HEK293 (cell line): ENCODE measurements at regions not wholly inside any gene's neighbourhood (a gene's known extent, or its start where the extent isn't known, plus 50 kb on each side); places are given as distances from the start of the nearest gene placed in this dataset.

ENCODE experiments used
- CTCF ChIA-PET: fragments of 350-600 bp; formaldehyde crosslinking; extraction: SDS; loops from one replicate; lab custom pipeline; 2021; ENCODE audit warnings: antibody characterized with exemption; lab: Yijun Ruan, JAX
- POLR2A ChIA-PET: fragments of 300-600 bp; formaldehyde crosslinking; extraction: SDS; loops from one replicate; lab custom pipeline; 2020; ENCODE audit warnings: antibody characterized with exemption, inconsistent platforms; lab: Yijun Ruan, JAX
- H3K27ac ChIP-seq: fragments of 200-500 bp; sonication (Bioruptor generic); 2 replicates; pipeline ENCODE4 v1.5.1; 2014; ENCODE audit warnings: low read depth, low read length, control low read depth, inconsistent platforms; ENCODE audit errors: extremely low read depth
- H3K36me3 ChIP-seq, 2 experiments: fragments of 200-500 bp in 1 of 2; sonication (Bioruptor generic) in 1 of 2; 1 replicate in 1 of 2; 2 replicates in 1 of 2; pipeline ENCODE4 v1.5.1; 2014 to 2017; ENCODE audit warnings: inconsistent platforms in 2 of 2, low read length in 2 of 2; ENCODE audit not compliant: control insufficient read depth in 2 of 2, insufficient read depth in 1 of 2
- H3K4me1 ChIP-seq: fragments of 200-500 bp; sonication (Bioruptor generic); 2 replicates; pipeline ENCODE4 v1.5.1; 2014; ENCODE audit warnings: mild to moderate bottlenecking, low read length, inconsistent platforms; ENCODE audit not compliant: control insufficient read depth, insufficient read depth
- H3K4me3 ChIP-seq: 2 replicates; pipeline ENCODE4 v1.5.1; 2011; ENCODE audit warnings: low read depth, mild to moderate bottlenecking, control low read depth, low read length, moderate library complexity
- H3K9me3 ChIP-seq: fragments of 200-500 bp; sonication (Bioruptor generic); 2 replicates; pipeline ENCODE4 v1.5.1; 2014; ENCODE audit warnings: low read depth, low read length, inconsistent platforms; ENCODE audit not compliant: control insufficient read depth, insufficient read depth
- FEZF1 ChIP-seq: fragments of 450-650 bp; formaldehyde crosslinking; IDR thresholded peaks from 2 replicates; pipeline ENCODE4 v1.5.1; 2016; ENCODE audit warnings: missing biosample characterization, missing genetic modification characterization
- IKZF3 ChIP-seq: fragments of 450-650 bp; IDR thresholded peaks from 2 replicates; pipeline ENCODE4 v1.5.0; 2018; ENCODE audit warnings: missing biosample characterization, mild to moderate bottlenecking, missing genetic modification characterization, moderate library complexity
- KLF10 ChIP-seq: fragments of 450-650 bp; IDR thresholded peaks from 2 replicates; pipeline ENCODE4 v1.5.1; 2018; ENCODE audit warnings: missing biosample characterization, mild to moderate bottlenecking, missing genetic modification characterization
- OSR2 ChIP-seq: fragments of 450-650 bp; formaldehyde crosslinking; IDR thresholded peaks from 2 replicates; pipeline ENCODE4 v1.5.1; 2016; ENCODE audit warnings: missing biosample characterization, missing genetic modification characterization
- OVOL3 ChIP-seq: fragments of 450-650 bp; formaldehyde crosslinking; IDR thresholded peaks from 2 replicates; pipeline ENCODE4 v1.5.1; 2016; ENCODE audit warnings: missing biosample characterization, missing genetic modification characterization
- PRDM1 ChIP-seq: fragments of 450-650 bp; formaldehyde crosslinking; IDR thresholded peaks from 2 replicates; pipeline ENCODE4; 2016; ENCODE audit warnings: missing biosample characterization, missing genetic modification characterization
- TCF7L2 ChIP-seq: IDR thresholded peaks from 2 replicates; pipeline ENCODE4 v1.6.1; 2011; ENCODE audit warnings: low read depth, mild to moderate bottlenecking, inconsistent platforms, low read length, moderate library complexity, borderline replicate concordance
- ZNF138 ChIP-seq: fragments of 450-650 bp; formaldehyde crosslinking; IDR thresholded peaks from 2 replicates; pipeline ENCODE4 v1.5.1; 2016; ENCODE audit warnings: missing biosample characterization, missing genetic modification characterization, borderline replicate concordance
- ZNF140 ChIP-seq: fragments of 450-650 bp; formaldehyde crosslinking; IDR thresholded peaks from 2 replicates; pipeline ENCODE4 v1.5.1; 2016; ENCODE audit warnings: missing biosample characterization, missing genetic modification characterization
- ZNF155 ChIP-seq: fragments of 450-650 bp; formaldehyde crosslinking; IDR thresholded peaks from 2 replicates; pipeline ENCODE4 v1.5.1; 2016; ENCODE audit warnings: missing biosample characterization, missing genetic modification characterization
- ZNF366 ChIP-seq: fragments of 450-650 bp; formaldehyde crosslinking; conservative IDR thresholded peaks from 2 replicates; pipeline ENCODE4 v1.5.1; 2016; ENCODE audit warnings: missing biosample characterization, missing genetic modification characterization
- ZNF404 ChIP-seq: fragments of 450-650 bp; formaldehyde crosslinking; IDR thresholded peaks from 2 replicates; pipeline ENCODE4 v1.5.1; 2017; ENCODE audit warnings: missing biosample characterization, missing genetic modification characterization
- ZNF529 ChIP-seq: fragments of 450-650 bp; formaldehyde crosslinking; IDR thresholded peaks from 2 replicates; pipeline ENCODE4 v1.5.1; 2017; ENCODE audit warnings: missing genetic modification characterization, missing biosample characterization; ENCODE audit not compliant: insufficient replicate concordance
- ZNF548 ChIP-seq: fragments of 450-650 bp; formaldehyde crosslinking; IDR thresholded peaks from 2 replicates; pipeline ENCODE4 v1.5.1; 2016; ENCODE audit warnings: missing biosample characterization, missing genetic modification characterization
- ZNF610 ChIP-seq: fragments of 450-650 bp; formaldehyde crosslinking; IDR thresholded peaks from 2 replicates; pipeline ENCODE4 v1.5.1; 2016; ENCODE audit warnings: missing biosample characterization, missing genetic modification characterization, borderline replicate concordance
- ZNF677 ChIP-seq: fragments of 450-650 bp; IDR thresholded peaks from 2 replicates; pipeline ENCODE4 v1.5.0; 2018; ENCODE audit warnings: missing biosample characterization, mild to moderate bottlenecking, missing genetic modification characterization, moderate library complexity
- TF ChIP-seq, protein P1 (sequence below): fragments of 450-650 bp; formaldehyde crosslinking; IDR thresholded peaks from 2 replicates; pipeline ENCODE4 v1.5.1; 2016; ENCODE audit warnings: missing biosample characterization, missing genetic modification characterization
- TF ChIP-seq, protein P2 (sequence below): fragments of 450-650 bp; formaldehyde crosslinking; IDR thresholded peaks from 2 replicates; pipeline ENCODE4 v1.5.1; 2016; ENCODE audit warnings: missing biosample characterization, missing genetic modification characterization
- TF ChIP-seq, protein P3 (sequence below): fragments of 450-650 bp; IDR thresholded peaks from 2 replicates; pipeline ENCODE4 v1.5.1; 2018; ENCODE audit warnings: missing biosample characterization, missing genetic modification characterization
- TF ChIP-seq, protein P4 (sequence below): fragments of 450-650 bp; IDR thresholded peaks from 2 replicates; pipeline ENCODE4 v1.5.1; 2018; ENCODE audit warnings: missing biosample characterization, mild to moderate bottlenecking, missing genetic modification characterization
- TF ChIP-seq, protein P5 (sequence below): fragments of 450-650 bp; formaldehyde crosslinking; IDR thresholded peaks from 2 replicates; pipeline ENCODE4 v1.5.1; 2017; ENCODE audit warnings: missing biosample characterization, missing genetic modification characterization

DNA sequence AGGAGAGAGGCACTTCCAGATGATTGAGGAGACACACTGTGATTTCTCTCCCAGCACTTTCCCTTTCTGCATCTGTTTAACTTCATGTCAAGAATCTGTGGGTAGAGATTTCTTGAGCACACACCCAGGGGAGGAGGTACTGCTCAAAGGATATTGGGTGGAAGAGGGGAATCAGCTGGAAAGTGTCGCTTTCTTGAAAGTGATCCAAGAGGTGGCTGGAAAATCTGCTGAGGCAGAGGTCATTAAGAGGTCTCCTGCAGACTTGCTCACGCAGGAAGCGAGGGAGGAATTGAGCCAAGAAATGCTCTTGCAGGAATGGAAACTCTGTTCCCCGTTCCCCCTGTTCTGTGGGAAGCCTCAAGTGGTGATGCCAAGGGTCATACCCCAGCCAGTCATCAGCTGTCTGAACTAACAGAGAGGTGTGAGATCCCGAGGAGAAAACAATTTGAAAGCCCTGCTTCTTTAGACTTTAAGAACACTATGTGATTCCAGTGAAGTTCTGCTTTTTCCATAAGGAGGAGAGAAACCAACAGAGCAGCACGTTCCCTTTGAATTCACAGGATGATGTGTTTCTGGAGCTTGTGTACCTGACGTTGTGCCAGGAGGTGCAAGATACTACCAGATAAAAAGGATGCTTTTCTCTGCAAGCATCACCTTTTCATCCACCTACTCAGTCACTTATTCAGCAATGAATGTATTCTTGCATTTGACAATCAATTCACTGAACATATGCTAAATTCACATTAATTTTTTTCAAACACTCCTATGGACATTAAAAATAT is 163.4 kb upstream of the GPR12 start:
- ChIA-PET CTCF (interaction anchor here (1.0 kb wide), 1 partner anchor 111 kb away, joined by 3 read pairs; no protein-coding TSS in a partner anchor), POLR2A (no interaction called here)
- TF ChIP-seq PRDM1 (tag by site-specific recombination) (peak; percentile 66), OVOL3 (no peak), ZNF404 (tag by site-specific recombination) (no peak), IKZF3 (tag by site-specific recombination) (no peak), ZNF366 (tag by site-specific recombination) (no peak)
- TF ChIP-seq, protein P1, sequence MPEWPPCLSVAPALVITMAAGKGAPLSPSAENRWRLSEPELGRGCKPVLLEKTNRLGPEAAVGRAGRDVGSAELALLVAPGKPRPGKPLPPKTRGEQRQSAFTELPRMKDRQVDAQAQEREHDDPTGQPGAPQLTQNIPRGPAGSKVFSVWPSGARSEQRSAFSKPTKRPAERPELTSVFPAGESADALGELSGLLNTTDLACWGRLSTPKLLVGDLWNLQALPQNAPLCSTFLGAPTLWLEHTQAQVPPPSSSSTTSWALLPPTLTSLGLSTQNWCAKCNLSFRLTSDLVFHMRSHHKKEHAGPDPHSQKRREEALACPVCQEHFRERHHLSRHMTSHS (tag by site-specific recombination) = no peak
- Histone ChIP-seq H3K36me3 (no peaks in the 10 kb centered on the region), H3K27ac (no peak overlapping the region), H3K4me3 (no peak overlapping the region), H3K4me1 (0 out of 2 replicates have a peak, but pooled peaks cover 2% of the 10 kb centered on the region), H3K9me3 (no peaks in the 10 kb centered on the region)

DNA sequence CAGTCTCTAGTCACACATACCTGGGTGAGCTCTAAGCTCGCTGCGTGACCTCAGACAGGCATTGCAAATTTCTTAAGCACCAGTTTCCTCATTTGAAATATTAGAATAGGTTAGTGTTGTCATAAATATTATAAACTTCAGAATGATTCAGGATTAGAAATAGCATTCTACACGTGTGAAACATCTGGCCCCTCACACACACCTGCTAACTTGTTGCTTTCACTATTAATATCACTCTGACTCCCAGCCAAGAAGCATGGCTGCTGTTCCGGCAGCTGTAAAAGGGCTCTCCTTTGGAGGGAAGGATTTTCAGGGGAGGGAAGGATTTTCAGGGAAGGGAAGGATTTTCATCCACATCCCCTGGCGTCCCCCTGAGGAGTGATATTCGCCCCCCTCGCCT is 161.3 kb upstream of the GPR12 start:
- Histone ChIP-seq H3K4me3 (no peak overlapping the region), H3K4me1 (0 out of 2 replicates have a peak, but pooled peaks cover 2% of the 10 kb centered on the region), H3K9me3 (no peaks in the 10 kb centered on the region)
- POLR2A ChIA-PET = no interaction called here
- CTCF ChIA-PET = interaction anchor here (0.6 kb wide), 1 partner anchor 393 kb away, joined by 3 read pairs; no protein-coding TSS in a partner anchor
- TF ChIP-seq OSR2 (no peak), ZNF155 (tag by site-specific recombination) (no peak), ZNF610 (tag by site-specific recombination) (no peak), ZNF140 (no peak), ZNF529 (no peak), ZNF548 (tag by site-specific recombination) (no peak), ZNF677 (tag by site-specific recombination) (no peak), KLF10 (tag by site-specific recombination) (no peak), TCF7L2 (no peak), FEZF1 (no peak), ZNF138 (tag by site-specific recombination) (no peak)
- TF ChIP-seq, protein P2, sequence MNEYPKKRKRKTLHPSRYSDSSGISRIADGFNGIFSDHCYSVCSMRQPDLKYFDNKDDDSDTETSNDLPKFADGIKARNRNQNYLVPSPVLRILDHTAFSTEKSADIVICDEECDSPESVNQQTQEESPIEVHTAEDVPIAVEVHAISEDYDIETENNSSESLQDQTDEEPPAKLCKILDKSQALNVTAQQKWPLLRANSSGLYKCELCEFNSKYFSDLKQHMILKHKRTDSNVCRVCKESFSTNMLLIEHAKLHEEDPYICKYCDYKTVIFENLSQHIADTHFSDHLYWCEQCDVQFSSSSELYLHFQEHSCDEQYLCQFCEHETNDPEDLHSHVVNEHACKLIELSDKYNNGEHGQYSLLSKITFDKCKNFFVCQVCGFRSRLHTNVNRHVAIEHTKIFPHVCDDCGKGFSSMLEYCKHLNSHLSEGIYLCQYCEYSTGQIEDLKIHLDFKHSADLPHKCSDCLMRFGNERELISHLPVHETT (tag by site-specific recombination) = no peak
- TF ChIP-seq, protein P3, sequence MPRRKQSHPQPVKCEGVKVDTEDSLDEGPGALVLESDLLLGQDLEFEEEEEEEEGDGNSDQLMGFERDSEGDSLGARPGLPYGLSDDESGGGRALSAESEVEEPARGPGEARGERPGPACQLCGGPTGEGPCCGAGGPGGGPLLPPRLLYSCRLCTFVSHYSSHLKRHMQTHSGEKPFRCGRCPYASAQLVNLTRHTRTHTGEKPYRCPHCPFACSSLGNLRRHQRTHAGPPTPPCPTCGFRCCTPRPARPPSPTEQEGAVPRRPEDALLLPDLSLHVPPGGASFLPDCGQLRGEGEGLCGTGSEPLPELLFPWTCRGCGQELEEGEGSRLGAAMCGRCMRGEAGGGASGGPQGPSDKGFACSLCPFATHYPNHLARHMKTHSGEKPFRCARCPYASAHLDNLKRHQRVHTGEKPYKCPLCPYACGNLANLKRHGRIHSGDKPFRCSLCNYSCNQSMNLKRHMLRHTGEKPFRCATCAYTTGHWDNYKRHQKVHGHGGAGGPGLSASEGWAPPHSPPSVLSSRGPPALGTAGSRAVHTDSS = no peak
- TF ChIP-seq, protein P4, sequence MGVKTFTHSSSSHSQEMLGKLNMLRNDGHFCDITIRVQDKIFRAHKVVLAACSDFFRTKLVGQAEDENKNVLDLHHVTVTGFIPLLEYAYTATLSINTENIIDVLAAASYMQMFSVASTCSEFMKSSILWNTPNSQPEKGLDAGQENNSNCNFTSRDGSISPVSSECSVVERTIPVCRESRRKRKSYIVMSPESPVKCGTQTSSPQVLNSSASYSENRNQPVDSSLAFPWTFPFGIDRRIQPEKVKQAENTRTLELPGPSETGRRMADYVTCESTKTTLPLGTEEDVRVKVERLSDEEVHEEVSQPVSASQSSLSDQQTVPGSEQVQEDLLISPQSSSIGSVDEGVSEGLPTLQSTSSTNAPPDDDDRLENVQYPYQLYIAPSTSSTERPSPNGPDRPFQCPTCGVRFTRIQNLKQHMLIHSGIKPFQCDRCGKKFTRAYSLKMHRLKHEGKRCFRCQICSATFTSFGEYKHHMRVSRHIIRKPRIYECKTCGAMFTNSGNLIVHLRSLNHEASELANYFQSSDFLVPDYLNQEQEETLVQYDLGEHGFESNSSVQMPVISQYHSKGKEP = no peak
- TF ChIP-seq, protein P5, sequence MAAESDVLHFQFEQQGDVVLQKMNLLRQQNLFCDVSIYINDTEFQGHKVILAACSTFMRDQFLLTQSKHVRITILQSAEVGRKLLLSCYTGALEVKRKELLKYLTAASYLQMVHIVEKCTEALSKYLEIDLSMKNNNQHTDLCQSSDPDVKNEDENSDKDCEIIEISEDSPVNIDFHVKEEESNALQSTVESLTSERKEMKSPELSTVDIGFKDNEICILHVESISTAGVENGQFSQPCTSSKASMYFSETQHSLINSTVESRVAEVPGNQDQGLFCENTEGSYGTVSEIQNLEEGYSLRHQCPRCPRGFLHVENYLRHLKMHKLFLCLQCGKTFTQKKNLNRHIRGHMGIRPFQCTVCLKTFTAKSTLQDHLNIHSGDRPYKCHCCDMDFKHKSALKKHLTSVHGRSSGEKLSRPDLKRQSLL = no peak
- TF ChIP-seq, all 188 proteins: peak for 0
- Histone ChIP-seq H3K27ac (no peak overlapping the region), H3K36me3 (no peaks in the 10 kb centered on the region)
